Endometrium (tissue), 2 donors: ENCODE measurements at regions not wholly inside any gene's neighbourhood (a gene's known extent, or its start where the extent isn't known, plus 50 kb on each side); places are given as distances from the start of the nearest gene placed in this dataset.

Source experiments
- FAIRE-seq: peaks from 2 replicates; lab custom pipeline; 2012; peaks lifted over from hg19 to GRCh38; lab: Jason Lieb, UNC
- donor health status: control.
- donor health status: control.

DNA sequence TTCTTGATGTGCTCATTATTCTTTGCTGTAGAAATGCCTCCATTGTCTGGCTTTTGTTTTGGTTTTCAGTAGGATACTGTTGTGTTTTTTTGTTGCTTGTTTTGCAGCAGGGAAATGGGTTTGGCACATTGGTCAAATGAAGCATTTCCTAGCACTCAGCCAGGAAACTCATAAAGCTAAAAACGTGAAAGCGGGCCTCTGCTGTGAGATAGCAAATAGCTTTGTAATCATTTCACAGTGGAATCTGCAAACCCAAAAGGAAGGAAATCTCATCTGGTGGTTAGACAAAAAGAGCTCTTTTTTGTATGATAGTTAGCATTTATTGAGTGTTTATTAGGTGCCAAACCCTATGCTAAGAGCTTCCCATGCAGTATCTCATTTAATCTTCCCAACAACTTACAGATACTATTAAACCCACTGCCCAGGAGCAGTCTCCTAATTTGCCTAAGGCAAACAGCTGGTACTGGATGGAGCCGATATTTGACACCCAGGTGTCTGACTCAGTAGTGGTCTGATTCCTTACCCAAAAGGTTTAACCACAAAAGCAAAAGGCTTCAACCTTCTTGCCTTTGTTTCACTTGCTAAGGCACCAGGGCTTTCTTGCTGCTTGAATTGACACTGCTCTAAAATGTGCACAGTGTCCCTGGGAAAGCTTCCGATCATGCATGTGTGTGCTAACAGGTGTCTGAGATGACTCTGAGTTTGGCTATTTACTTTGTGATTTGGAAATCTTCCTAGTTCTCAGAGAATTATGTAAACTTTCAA, 527.9 kb upstream of the MDFIC2 start:
- FAIRE-seq, result no peak

DNA sequence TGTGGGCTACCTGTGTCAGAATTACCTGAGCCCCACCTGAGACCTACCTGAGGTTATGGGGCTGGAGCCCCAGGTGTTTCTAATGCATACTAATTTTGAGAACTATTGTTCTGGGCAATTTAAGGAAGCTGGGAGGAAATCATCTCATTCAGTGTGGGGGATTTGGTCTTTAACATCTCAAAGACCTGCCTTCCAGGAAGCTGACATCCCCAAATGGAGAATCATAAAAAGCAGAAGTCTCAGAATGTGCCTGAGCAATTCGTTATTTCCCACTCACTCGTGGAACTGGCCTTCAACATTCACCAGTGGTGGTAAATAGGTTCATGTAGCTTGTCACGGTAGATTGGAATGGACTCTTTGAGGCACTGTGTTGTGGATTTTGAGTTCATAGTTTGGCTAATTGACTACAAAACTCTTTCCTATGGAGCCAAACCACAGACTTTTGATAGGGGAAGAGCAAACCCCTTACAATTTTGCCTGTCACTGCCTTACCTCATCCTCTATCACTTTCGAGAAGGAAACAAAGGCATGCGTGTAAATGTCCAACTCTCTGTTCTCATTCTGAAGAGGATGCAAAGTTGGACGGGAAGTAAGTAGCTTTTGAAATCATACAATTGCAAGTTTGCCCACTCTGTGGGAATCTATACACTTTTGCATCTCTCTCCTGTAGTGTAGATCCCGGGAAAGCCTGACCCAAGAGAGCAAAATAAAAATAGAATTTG, 521.0 kb upstream of the MDFIC2 start:
- no peak for FAIRE-seq

- FAIRE-seq, result no peak
These were observed 520.4 kb upstream of the MDFIC2 start for GRCh38 chr3:70832834-70833205.

DNA sequence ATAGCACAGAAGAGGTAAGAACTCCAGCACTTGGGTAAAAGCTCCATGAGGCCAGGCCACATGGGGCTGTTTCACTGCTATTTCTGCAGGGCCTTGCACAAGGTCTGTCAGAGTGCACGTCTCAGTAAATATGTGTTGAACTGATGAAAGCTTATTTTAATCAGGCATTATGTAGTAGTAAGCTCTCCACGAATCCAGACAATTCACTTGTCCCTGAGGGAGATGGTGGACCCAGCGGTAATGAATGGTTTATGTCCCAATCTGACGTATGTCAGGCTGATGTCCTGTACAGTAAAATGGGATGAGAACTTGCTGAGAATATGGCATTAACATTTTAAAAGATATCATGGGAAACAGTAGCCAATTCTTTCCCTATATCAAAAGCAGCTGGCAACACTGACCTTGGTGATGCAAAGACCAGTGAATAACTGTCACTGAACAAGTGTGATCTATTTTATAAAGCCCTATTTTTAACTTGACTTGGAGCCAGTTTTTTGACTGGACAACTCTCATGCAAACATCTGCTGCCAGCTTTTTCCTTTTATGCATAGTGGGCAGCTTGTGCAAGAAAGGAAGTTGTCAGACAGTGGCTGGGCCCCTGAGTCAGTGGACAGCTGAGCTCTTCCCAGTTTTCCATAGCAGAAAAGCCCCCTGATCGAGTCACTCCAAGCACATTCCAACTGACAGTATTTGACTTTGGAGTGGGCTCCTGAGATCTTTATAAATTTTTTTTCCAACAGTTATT, 519.8 kb upstream of the MDFIC2 start:
- FAIRE-seq, result no peak

DNA sequence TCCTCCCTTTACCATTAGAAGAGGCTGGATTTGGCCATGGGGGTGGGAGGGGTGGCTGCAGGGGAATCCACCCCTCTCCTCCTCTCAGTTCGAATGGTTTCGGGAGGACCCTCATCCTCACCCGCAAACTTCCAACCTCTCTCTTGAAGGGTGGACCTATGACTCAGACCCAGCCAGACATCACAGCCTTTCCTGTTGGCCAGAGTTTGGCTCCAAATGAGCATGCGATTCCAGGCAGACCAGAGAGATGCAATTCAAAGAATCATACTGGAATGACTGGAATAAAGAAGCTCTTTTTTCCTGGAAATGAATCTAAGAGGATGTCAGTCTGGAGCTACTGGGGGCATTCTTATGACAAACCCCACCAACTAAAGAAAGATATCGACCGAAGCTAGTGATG, 516.7 kb upstream of the MDFIC2 start:
- FAIRE-seq, result no peak

DNA sequence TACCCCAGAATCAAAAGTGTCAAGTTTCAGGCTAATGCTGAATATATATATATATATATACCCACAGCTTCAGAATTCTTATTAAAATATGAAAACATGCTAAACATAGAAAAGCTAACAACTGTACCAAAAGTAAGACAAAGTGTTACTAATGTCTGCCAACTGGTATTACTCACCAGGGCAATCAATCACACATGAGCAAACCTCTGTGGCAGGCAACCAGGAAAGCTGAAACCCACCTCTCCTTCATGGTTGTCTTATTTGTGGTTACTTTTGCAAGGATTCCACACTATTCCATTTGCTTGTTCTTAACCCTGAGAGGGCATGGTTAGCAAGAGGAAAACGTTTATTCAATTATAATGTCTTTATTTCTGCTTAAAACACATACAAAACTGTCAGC, 512.3 kb upstream of the MDFIC2 start:
- no peak for FAIRE-seq

GRCh38 chr3:70824078-70824477, 511.6 kb upstream of the MDFIC2 start:
- no peak for FAIRE-seq

GRCh38 chr3:70823622-70824021, 511.2 kb upstream of the MDFIC2 start:
- no peak for FAIRE-seq

- no peak for FAIRE-seq
These were observed 510.2 kb upstream of the MDFIC2 start for GRCh38 chr3:70822669-70823068.

GRCh38 chr3:70821602-70822001, 509.2 kb upstream of the MDFIC2 start:
- no peak for FAIRE-seq

- FAIRE-seq, result no peak
These were observed 508.0 kb upstream of the MDFIC2 start for GRCh38 chr3:70820397-70820796.

GRCh38 chr3:70818145-70818544, 505.7 kb upstream of the MDFIC2 start:
- FAIRE-seq, result no peak

- no peak for FAIRE-seq
These were observed 503.9 kb upstream of the MDFIC2 start for GRCh38 chr3:70816346-70816745.

DNA sequence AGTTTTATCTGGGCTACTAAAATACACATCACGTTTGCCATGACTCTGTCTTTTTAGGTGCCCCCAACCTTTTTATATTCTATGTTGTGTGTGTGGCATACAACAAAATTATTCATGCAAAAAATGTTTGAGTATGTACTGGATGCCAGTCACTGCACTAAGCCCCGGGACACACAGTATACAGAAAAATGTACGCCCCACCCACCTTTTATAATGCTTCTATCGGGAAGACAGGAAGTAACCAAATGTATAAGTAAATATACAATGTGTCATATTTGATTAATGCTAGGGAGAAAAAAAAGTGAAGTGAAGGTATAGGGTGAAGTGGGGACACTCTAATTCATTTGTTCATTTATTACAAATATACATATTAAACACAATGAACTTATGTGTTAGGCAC, 503.4 kb upstream of the MDFIC2 start:
- no peak for FAIRE-seq

DNA sequence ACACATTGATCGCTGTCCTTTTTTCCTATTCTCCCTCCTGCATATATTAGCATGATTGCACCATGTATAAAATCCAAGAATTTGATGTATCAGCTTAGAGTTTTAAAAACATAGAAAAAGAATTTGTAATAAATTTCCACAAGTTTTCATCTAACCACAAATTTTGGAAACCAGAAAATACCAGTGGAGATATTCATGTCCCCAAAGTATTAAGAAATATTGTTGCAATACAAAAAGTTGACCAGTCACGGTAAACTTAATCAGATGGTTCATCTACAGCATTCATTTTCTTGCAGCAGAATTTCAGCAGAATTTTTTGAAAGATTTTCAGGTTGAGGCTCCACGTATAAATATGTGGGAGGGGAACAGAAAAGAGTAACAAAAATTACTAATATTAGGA, 500.9 kb upstream of the MDFIC2 start:
- FAIRE-seq, result no peak

DNA sequence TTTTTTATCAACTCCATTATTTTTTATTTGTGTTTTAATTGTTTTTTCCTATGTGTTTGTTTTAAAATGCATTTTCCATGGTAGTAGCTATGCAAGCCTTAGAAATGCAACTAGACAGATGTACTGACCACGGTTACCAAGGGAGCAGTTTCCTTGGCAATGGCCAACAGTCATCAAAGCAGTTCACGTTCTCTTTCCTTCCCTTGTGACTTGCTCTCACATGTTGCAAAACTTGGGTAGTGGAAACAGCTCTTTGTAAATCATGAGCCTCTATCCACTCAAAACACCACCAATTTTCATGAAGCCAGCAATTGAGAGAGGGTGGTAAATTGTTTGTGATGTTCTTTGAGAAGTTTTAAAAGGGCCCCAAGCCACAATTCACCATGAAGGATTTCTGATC, 499.4 kb upstream of the MDFIC2 start:
- peak; percentile 39 for FAIRE-seq

DNA sequence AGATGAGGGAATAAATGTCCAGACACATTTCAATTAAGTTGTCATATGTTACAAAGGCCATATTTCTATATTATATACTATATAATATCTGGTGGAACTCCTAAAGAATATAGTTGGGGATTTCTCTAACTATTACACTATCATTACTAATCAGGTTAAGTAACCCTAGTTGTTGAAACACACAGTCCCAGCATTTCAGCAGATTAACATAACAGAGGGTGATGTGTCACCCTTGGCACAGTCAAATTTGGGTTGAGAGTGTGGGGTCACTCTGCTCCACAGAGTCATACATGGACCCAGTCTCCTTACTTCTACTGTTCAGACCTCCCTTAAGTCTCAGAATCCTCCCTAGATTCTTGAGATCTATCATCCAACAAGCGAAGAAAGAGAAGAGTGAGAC, 496.4 kb upstream of the MDFIC2 start:
- FAIRE-seq, result no peak

GRCh38 chr3:70806556-70806955, 494.1 kb upstream of the MDFIC2 start:
- FAIRE-seq, result no peak

GRCh38 chr3:70806021-70806420, 493.6 kb upstream of the MDFIC2 start:
- no peak for FAIRE-seq

DNA sequence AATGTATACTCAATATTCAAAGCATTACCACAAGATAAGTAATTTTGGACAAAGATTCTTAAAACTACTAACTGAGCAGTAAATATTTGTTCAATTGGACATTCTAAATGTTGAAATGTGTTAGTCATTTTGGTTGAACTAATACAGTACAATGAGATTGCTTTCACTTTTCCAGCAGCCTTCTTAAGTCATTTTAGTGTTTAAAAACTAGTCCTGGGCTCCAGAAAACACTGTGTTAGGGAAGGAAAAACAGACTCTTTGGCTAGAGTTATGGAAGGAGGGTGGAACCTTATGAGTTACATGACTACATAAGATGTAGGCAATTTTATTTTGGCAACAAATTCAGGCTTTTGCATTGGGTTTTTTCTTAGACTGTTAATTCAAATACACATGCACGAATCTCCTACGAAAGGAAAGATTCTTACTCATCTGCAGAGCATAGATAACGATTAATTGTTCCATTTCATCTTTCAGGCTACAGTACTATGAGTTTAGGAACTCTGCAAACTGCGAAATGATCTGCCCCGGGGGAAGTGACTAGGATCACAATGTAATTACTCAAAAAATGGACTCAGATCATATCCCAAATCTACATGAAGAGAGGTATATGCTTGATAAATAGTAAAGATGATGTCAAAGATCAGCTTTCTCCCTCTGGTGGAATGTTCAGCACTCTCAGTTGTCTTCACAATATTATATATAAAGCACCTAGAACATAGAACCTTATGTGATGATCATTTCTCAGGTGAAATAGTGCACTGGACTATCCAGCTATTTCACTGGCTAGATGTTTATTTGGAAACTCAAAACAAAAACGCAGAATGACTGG, 492.8 kb upstream of the MDFIC2 start:
- FAIRE-seq, result peak; percentile 70

- no peak for FAIRE-seq
These were observed 491.5 kb upstream of the MDFIC2 start for GRCh38 chr3:70803891-70804290.

GRCh38 chr3:70803319-70803718, 490.9 kb upstream of the MDFIC2 start:
- FAIRE-seq, result no peak
